IMR-90 (cell line): ENCODE measurements at regions not wholly inside any gene's neighbourhood (a gene's known extent, or its start where the extent isn't known, plus 50 kb on each side); places are given as distances from the start of the nearest gene placed in this dataset.

Experiments used
- BHLHE40 ChIP-seq: fragments of 150-350 bp; IDR thresholded peaks from 2 replicates; pipeline ENCODE4 v1.6.1; 2016; ENCODE audit warnings: mild to moderate bottlenecking, low read depth, low read length
- FOS ChIP-seq: fragments of 150-350 bp; IDR thresholded peaks from 2 replicates; pipeline ENCODE4 v1.6.1; 2016; ENCODE audit warnings: low read depth, low read length
- MAFK ChIP-seq: IDR thresholded peaks from 2 replicates; pipeline ENCODE4 v1.6.1; 2012; ENCODE audit warnings: low read depth, low read length, improper control_type of control experiment
- MAZ ChIP-seq: IDR thresholded peaks from 2 replicates; pipeline ENCODE4 v1.6.1; 2012; ENCODE audit warnings: low read depth, mild to moderate bottlenecking, low read length, improper control_type of control experiment, moderate library complexity, borderline replicate concordance
- POLR2A ChIP-seq: IDR thresholded peaks from 2 replicates; pipeline ENCODE4 v1.6.1; 2012; ENCODE audit warnings: mild to moderate bottlenecking, low read depth, low read length
- RAD21 ChIP-seq: IDR thresholded peaks from 2 replicates; pipeline ENCODE4 v1.6.1; 2012; ENCODE audit warnings: low read length, improper control_type of control experiment
- RCOR1 ChIP-seq: IDR thresholded peaks from 2 replicates; pipeline ENCODE4 v1.6.1; 2012; ENCODE audit warnings: mild to moderate bottlenecking, low read length, improper control_type of control experiment; ENCODE audit not compliant: insufficient replicate concordance
- RFX5 ChIP-seq: IDR thresholded peaks from 2 replicates; pipeline ENCODE4 v1.8.0; 2012; ENCODE audit warnings: low read depth, mild to moderate bottlenecking, low read length, moderate library complexity
- SMC3 ChIP-seq: fragments of 150-350 bp; IDR thresholded peaks from 2 replicates; pipeline ENCODE4 v1.6.1; 2016; ENCODE audit warnings: low read depth, mild to moderate bottlenecking, antibody characterized with exemption, low read length, moderate library complexity
- TF ChIP-seq, protein P1 (sequence below): conservative IDR thresholded peaks from 2 replicates; pipeline ENCODE4 v1.5.1; 2012; ENCODE audit warnings: mild to moderate bottlenecking, low read depth, low read length, improper control_type of control experiment
- TF ChIP-seq, protein P2 (sequence below): fragments of 150-350 bp; IDR thresholded peaks from 2 replicates; pipeline ENCODE4 v1.6.1; 2017; ENCODE audit warnings: mild to moderate bottlenecking, antibody characterized with exemption, low read length, low read depth

DNA sequence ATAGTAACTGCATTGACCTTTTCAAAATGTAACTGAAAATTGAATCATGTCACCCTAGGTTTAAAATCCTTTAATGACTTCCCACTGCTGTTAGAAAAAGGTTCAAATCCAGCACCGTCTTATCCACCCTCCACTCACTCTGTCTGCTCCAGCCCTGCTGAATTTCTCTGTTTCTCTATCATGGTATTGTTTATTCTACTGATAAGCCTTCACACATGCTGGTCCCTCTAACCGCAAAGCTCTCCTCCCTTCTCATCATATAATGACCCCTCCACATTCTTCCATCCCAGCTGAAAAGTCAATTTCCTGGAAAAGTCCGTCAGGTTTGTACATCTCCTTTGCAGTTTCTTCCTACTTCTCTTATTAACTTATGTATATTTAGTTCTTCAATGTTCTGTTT lies 389.2 kb upstream of the F9 start:
- TF ChIP-seq, protein P1, sequence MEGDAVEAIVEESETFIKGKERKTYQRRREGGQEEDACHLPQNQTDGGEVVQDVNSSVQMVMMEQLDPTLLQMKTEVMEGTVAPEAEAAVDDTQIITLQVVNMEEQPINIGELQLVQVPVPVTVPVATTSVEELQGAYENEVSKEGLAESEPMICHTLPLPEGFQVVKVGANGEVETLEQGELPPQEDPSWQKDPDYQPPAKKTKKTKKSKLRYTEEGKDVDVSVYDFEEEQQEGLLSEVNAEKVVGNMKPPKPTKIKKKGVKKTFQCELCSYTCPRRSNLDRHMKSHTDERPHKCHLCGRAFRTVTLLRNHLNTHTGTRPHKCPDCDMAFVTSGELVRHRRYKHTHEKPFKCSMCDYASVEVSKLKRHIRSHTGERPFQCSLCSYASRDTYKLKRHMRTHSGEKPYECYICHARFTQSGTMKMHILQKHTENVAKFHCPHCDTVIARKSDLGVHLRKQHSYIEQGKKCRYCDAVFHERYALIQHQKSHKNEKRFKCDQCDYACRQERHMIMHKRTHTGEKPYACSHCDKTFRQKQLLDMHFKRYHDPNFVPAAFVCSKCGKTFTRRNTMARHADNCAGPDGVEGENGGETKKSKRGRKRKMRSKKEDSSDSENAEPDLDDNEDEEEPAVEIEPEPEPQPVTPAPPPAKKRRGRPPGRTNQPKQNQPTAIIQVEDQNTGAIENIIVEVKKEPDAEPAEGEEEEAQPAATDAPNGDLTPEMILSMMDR = no peak
- TF ChIP-seq BHLHE40 (no peak), RCOR1 (no peak), POLR2A (no peak), MAFK (no peak), MAZ (no peak), SMC3 (no peak), FOS (no peak), RAD21 (no peak), RFX5 (no peak)
- TF ChIP-seq, protein P2, sequence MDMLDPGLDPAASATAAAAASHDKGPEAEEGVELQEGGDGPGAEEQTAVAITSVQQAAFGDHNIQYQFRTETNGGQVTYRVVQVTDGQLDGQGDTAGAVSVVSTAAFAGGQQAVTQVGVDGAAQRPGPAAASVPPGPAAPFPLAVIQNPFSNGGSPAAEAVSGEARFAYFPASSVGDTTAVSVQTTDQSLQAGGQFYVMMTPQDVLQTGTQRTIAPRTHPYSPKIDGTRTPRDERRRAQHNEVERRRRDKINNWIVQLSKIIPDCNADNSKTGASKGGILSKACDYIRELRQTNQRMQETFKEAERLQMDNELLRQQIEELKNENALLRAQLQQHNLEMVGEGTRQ = no peak
